B cell (primary cell): ENCODE measurements at regions not wholly inside any gene's neighbourhood (a gene's known extent, or its start where the extent isn't known, plus 50 kb on each side); places are given as distances from the start of the nearest gene placed in this dataset.

Experiments
- ATAC-seq: fragments of 200-7000 bp; cut with Tn5 transposase; one replicate; pipeline ENCODE4 v1.10.0; 2021; ENCODE audit warnings: low read depth, mild to moderate bottlenecking, moderate number of reproducible peaks, moderate library complexity
- CTCF ChIA-PET: fragments of 350-600 bp; sonication (Branson Sonifier 250); formaldehyde crosslinking; loops from one replicate; lab custom pipeline; 2021; ENCODE audit warnings: antibody characterized with exemption, inconsistent platforms; lab: Charles Lee
- POLR2A ChIA-PET: fragments of 350-600 bp; sonication (Branson Sonifier 250); formaldehyde crosslinking; loops from one replicate; lab custom pipeline; 2021; ENCODE audit warnings: antibody characterized with exemption; lab: Charles Lee
- DNase-seq: peaks from one replicate; pipeline ENCODE4 v3.0.0; 2013
- H2AFZ ChIP-seq: 2 replicates; pipeline ENCODE4 v1.6.1; 2012; ENCODE audit warnings: mild to moderate bottlenecking, low read depth, low read length; ENCODE audit not compliant: insufficient read depth, poor library complexity, severe bottlenecking
- H3K27ac ChIP-seq, 2 donors: 1 replicate in 1 of 2; 2 replicates in 1 of 2; pipeline ENCODE4 v1.5.1; 2012 to 2013; ENCODE audit warnings: low read length in 2 of 2, mild to moderate bottlenecking in 2 of 2, moderate library complexity in 1 of 2
- H3K27me3 ChIP-seq, 4 experiments: fragments of 200-600 bp in 1 of 4; sonication (generic) in 1 of 4; replicated peaks in 1 of 4; 1 replicate in 2 of 4; 2 replicates in 2 of 4; pipeline versions ENCODE4 v1.6.1 to v1.7.0; 2013 to 2016; ENCODE audit warnings: low read length in 3 of 4, mild to moderate bottlenecking in 2 of 4, mixed read lengths in 1 of 4, moderate library complexity in 1 of 4; ENCODE audit not compliant: insufficient read depth in 4 of 4, control insufficient read depth in 3 of 4; ENCODE audit errors: control extremely low read depth in 1 of 4
- H3K36me3 ChIP-seq, 2 experiments: replicated peaks in 1 of 2; 1 replicate in 1 of 2; 2 replicates in 1 of 2; pipeline versions ENCODE4 v1.6.1 to v1.7.1; 2013; ENCODE audit warnings: low read length in 1 of 2; ENCODE audit not compliant: insufficient read depth in 2 of 2, control insufficient read depth in 1 of 2; ENCODE audit errors: control extremely low read depth in 1 of 2, extremely low read depth in 1 of 2
- H3K4me1 ChIP-seq, 2 donors: fragments of 200-600 bp in 1 of 2; sonication (generic) in 1 of 2; 1 replicate in 1 of 2; 2 replicates in 1 of 2; pipeline versions ENCODE4 v1.5.1 to v1.6.1; 2013 to 2017; ENCODE audit warnings: low read length in 2 of 2; ENCODE audit not compliant: control insufficient read depth in 2 of 2, insufficient read depth in 2 of 2
- H3K4me2 ChIP-seq: replicated peaks from 2 replicates; pipeline ENCODE3; 2012; ENCODE audit warnings: mild to moderate bottlenecking, low read depth, low read length; ENCODE audit not compliant: poor library complexity, severe bottlenecking
- H3K4me3 ChIP-seq, 5 experiments: fragments of 200-600 bp in 1 of 5; sonication (generic) in 1 of 5; 1 replicate in 3 of 5; 2 replicates in 2 of 5; pipeline versions ENCODE4 v1.5.1 to v1.7.0; 2011 to 2016; ENCODE audit warnings: low read length in 4 of 5, mild to moderate bottlenecking in 4 of 5, low read depth in 2 of 5, control low read depth in 1 of 5, moderate library complexity in 1 of 5; ENCODE audit not compliant: insufficient read depth in 1 of 5; ENCODE audit errors: control extremely low read depth in 1 of 5, extremely low read depth in 1 of 5
- H3K79me2 ChIP-seq: fragments of 200-600 bp; sonication (generic); one replicate; pipeline ENCODE4 v1.6.0; 2016; ENCODE audit warnings: low read length; ENCODE audit not compliant: control insufficient read depth, insufficient read depth
- H3K9ac ChIP-seq: fragments of 200-600 bp; sonication (generic); 2 replicates; pipeline ENCODE4 v1.6.1; 2017; ENCODE audit warnings: mild to moderate bottlenecking, low read length, moderate library complexity
- H3K9me3 ChIP-seq, 3 donors: one replicate each; pipeline versions ENCODE4 v1.6.1 to v1.7.1; 2013; ENCODE audit warnings: low read length in 2 of 3; ENCODE audit not compliant: control insufficient read depth in 2 of 3, insufficient read depth in 1 of 3; ENCODE audit errors: control extremely low read depth in 1 of 3
- H4K20me1 ChIP-seq: 2 replicates; pipeline ENCODE4 v1.6.0; 2012; ENCODE audit warnings: mild to moderate bottlenecking, low read length; ENCODE audit not compliant: insufficient read depth, control insufficient read depth, poor library complexity, severe bottlenecking
- H3K27ac Mint-ChIP-seq: one replicate; pipeline ENCODE4 v1.8.0; 2021; ENCODE audit warnings: mixed read lengths
- H3K27me3 Mint-ChIP-seq: one replicate; pipeline ENCODE4 v1.8.0; 2021; ENCODE audit warnings: mixed read lengths
- H3K4me1 Mint-ChIP-seq: one replicate; pipeline ENCODE4 v1.8.0; 2021; ENCODE audit warnings: mixed read lengths
- H3K4me3 Mint-ChIP-seq: one replicate; pipeline ENCODE4 v1.8.0; 2021; ENCODE audit warnings: mixed read lengths
- H3K9me3 Mint-ChIP-seq: one replicate; pipeline ENCODE4 v1.8.0; 2022; ENCODE audit warnings: mixed read lengths; ENCODE audit not compliant: insufficient read depth
- CTCF ChIP-seq: fragments of 200-600 bp; IDR thresholded peaks from one replicate; pipeline ENCODE4 v1.8.0; 2022; ENCODE audit warnings: antibody characterized with exemption, mild to moderate bottlenecking
- EZH2 ChIP-seq: IDR thresholded peaks from 2 replicates; pipeline ENCODE4 v1.6.1; 2012; ENCODE audit warnings: borderline replicate concordance, low read depth, mild to moderate bottlenecking, moderate library complexity, low read length; ENCODE audit not compliant: insufficient read depth, poor library complexity, severe bottlenecking
- WGBS: methylation state at CpG from one replicate; pipeline ENCODE4 v1.1.5; 2013; ENCODE audit warnings: missing lambda C conversion rate; ENCODE audit not compliant: insufficient coverage; 5-methylcytosine and 5-hydroxymethylcytosine counted together
- intact Hi-C: fragments of 100-400 bp; cut with micrococcal nuclease; formaldehyde crosslinking; loops from one replicate; pipeline ENCODE4 v1.10.0; 2022

- CTCF ChIA-PET, result no interaction called here
- H3K4me1 Mint-ChIP-seq, result no peaks in the 10 kb centered on the region
- no peaks in the 10 kb centered on the region for H3K9me3 ChIP-seq
- H3K4me2 ChIP-seq, result no peak overlapping the region
- POLR2A ChIA-PET, result no interaction called here
- intact Hi-C loops, result no loop called here
- H3K27ac Mint-ChIP-seq, result no peak overlapping the region
- DNase-seq (no peak), ATAC-seq (no peak)
- no peak overlapping the region for H2AFZ ChIP-seq
- no peaks in the 10 kb centered on the region for H3K27me3 Mint-ChIP-seq
- H3K9ac ChIP-seq, result no peak overlapping the region
- peaks cover 2% of the 10 kb centered on the region for H3K9me3 Mint-ChIP-seq
- no peak for TF ChIP-seq EZH2
- no peak for TF ChIP-seq CTCF
- H3K79me2 ChIP-seq, result no peaks in the 10 kb centered on the region
- H3K36me3 ChIP-seq, result no peaks in the 10 kb centered on the region
- no peaks in the 10 kb centered on the region for H3K4me1 ChIP-seq
- H3K27me3 ChIP-seq, result no peaks in the 10 kb centered on the region
- no peak overlapping the region for H3K4me3 Mint-ChIP-seq
- no peak overlapping the region for H3K27ac ChIP-seq
- H4K20me1 ChIP-seq, result no peaks in the 10 kb centered on the region
- H3K4me3 ChIP-seq, result no peak overlapping the region
- WGBS, result no CpG with 5 or more reads among the region's 2 CpGs
Observed at GRCh38 chr2:188664416-188664815, 309.8 kb upstream of the COL3A1 start.

DNA sequence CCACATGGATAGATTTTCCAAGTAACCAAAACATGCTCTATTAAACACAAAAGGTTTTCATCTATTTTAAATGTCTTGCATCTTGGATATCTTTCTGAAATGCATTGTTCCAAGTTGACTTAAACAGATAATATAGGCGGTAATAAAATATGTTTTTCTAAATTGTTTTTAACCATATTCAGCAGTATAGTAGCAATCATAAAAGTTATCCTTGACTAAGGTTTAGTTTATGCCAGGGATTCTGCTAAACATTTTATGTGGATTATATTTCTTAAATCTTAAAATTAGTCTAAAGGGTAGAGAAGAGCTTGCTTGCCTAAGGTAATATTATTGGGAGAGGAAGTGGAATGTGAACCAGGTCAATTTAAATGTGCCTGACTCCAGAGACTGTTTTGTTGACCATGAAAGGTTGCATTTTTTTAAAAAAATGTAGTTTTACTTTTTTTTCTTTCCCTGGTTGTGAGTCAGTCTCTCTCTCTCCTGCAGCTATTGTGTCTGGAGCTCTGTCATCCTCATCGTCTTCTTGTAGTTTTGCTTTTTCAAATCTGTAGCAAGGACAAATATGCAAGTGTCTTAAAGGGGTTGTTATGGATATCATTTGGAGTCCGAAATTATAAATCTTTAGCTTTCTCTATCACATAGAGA is 309.1 kb upstream of the COL3A1 start:
- WGBS, result no CpG with 5 or more reads among the region's 3 CpGs
- H3K36me3 ChIP-seq, result no peaks in the 10 kb centered on the region
- ChIA-PET POLR2A (no interaction called here), CTCF (no interaction called here)
- no peak overlapping the region for H3K27ac ChIP-seq
- no peaks in the 10 kb centered on the region for H3K9me3 ChIP-seq
- no peak overlapping the region for H3K4me2 ChIP-seq
- H3K4me1 ChIP-seq, result no peaks in the 10 kb centered on the region
- H4K20me1 ChIP-seq, result no peaks in the 10 kb centered on the region
- intact Hi-C loops, result no loop called here
- ATAC-seq (no peak), DNase-seq (no peak)
- Mint-ChIP-seq H3K27me3 (no peaks in the 10 kb centered on the region), H3K4me3 (no peak overlapping the region), H3K9me3 (peaks cover 2% of the 10 kb centered on the region), H3K4me1 (no peaks in the 10 kb centered on the region), H3K27ac (no peak overlapping the region)
- no peak overlapping the region for H3K9ac ChIP-seq
- H2AFZ ChIP-seq, result no peak overlapping the region
- H3K4me3 ChIP-seq, result no peak overlapping the region
- TF ChIP-seq EZH2 (no peak), CTCF (no peak)
- no peaks in the 10 kb centered on the region for H3K27me3 ChIP-seq
- no peaks in the 10 kb centered on the region for H3K79me2 ChIP-seq
